HG03103 (cell line): ENCODE measurements at regions not wholly inside any gene's neighbourhood (a gene's known extent, or its start where the extent isn't known, plus 50 kb on each side); places are given as distances from the start of the nearest gene placed in this dataset.
"Not testable (repeated sequence)": the region's sequence is repeated elsewhere in the genome, so short reads cannot be mapped to it uniquely, and the experiment has no call there.

Experiments used
- ATAC-seq: cut with Tn5 transposase; IDR thresholded peaks from one replicate; pipeline ENCODE4 v1.9.1; 2021; ENCODE audit warnings: low read depth; ENCODE audit not compliant: unreplicated experiment

- no peak for ATAC-seq
Observed at GRCh38 chr22:49660794-49661781, 166.6 kb downstream of the BRD1 start.

- ATAC-seq, result no peak
Observed at GRCh38 chr22:49660321-49660720, 167.4 kb downstream of the BRD1 start.

DNA sequence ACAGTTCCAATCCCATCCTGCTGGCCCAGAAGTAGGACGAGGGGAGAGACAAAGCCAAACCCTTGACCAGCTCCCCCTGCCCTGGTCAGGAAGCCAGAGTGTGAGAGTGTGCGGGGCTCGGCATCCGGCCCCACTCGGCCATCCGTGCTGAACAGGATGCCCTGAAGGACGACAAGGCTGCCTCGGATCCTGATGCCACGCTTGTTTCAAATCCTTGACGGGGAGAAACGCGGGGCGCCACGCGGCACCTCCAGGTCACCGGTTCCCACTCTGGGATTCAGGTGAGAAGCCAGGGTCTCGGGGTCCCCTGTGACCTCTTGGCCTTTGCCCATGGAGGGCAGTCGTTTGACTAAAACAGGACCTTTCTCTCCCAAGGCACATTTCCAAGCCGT lies 167.8 kb downstream of the BRD1 start:
- no peak for ATAC-seq

DNA sequence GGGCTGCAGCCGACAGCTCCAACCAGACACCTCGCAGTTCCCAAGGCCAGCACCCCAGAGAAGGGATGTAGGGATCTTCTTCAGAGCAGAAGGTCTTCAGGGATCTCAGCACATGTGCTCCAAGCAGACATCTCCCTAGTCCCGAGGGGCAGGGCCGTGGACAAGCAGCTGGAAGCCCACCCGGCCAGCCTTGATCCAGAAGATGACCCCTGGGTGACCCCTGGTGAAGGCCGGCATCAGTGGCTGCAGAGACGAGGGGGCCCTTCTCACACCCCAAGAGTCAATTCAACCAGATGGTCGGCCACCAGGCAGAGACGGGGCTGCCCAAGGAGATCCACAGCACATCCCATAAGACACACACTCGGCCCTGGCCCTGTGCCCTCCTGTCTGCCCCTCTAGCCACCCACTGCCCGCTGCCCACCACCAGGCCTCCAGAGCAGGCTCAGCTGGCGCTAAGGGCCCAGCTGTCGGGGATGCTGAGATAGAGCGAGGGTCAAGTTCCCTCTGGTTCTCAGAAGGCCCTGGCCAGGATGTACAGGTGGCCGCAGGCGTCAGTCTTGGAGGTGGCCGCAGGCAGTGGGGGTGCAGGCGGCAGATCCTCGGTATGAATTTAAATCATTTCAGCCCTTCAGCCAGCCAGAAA lies 168.3 kb downstream of the BRD1 start:
- ATAC-seq, result no peak

DNA sequence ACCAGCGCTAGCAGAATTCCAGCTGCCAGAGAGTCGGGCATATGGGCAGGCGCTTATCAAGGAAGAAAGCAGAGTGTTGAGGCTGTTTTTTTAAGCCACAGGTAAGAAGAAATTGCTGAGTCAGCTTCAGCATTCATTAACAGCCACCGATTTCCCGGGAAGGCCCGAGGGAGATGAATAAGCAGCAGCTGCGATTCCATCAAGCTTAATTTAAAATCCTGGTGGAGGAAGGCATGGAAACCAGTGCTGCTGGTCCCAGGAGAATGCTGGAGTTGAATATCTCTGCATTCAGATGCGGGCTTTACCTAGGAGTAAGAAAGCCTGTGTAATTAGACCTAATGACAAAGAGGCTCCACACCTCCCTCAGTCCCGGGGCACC lies 168.8 kb downstream of the BRD1 start:
- ATAC-seq, result no peak

GRCh38 chr22:49657974-49658590 lies 169.6 kb downstream of the BRD1 start:
- no peak for ATAC-seq

DNA sequence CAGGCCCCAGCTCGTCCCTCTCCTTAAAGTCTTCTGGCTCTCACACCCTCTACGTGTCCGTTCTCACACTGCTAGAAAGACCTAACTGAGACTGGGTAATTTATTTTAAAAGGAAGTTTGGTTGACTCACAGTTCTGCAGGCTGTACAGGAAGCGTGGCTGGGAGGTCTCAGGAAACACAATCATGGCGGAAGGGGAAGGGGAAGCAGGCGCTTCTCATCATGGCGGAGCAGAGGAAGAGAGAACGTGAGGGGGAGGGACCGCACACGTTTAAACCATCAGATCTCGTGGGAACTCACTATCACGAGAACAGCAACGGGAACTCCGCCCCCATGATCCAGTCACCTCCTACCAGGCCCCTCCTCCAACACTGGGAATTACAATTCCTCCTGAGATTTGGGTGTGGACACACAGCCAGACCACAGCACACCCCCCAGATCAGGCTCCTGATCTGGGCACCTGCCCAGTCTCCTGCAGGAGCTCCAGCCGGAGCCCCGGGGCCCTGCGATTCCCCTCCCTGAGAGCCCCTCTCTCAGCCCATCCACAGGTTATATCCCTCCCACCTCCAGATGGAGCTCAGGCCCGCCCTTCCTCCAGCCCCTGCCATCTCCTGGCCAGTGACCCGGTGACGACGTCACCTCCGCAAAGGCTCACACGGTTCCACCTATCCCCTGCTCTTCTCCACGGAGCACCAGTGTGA lies 170.2 kb downstream of the BRD1 start:
- ATAC-seq, result peak; percentile 58

DNA sequence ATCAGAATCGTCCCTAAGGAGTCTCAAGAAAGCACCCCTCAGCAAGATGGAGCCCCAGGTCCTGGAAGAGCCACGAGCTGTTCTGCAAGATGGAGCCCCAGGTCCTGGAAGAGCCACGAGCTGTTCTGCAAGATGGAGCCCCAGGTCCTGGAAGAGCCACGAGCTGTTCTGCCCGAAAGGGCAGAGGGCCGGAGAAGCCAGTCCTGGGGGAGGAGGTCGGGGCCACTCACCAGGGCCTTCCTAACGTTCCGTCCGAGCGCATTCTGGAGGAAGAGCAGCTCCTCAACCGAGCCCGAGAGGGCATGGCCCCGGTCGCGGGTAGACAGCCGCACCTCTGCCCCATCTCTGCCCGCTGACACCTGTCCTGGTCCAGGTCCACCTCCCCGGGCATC lies 170.8 kb downstream of the BRD1 start:
- not testable (repeated sequence) for ATAC-seq

DNA sequence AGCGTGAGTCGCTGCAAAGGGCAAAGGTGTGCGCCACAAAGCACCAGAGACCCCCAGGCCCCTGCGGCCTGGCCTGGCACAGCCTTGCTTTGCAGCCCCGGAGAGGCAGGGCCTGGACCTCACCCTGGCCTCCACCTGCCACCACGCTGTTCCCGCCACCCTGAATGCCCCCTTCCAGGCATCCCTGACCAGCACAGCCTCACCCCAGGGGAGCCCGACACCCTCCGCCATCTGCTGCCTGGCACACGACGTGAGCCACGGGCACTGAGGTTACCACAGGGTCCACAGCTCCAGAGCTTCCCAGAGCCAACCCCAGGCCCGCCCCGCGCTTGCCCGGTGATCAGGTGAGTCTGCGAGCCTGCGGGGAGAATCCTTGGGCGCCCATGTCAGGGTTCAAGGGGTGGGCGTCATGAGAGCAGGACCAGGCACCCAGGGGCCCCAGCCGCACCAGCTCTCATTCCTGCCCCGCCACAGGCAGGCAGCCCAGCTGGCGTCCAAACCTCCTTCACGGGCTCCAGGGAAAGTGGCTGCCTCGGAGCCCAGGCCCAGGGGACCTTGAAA lies 171.3 kb downstream of the BRD1 start:
- ATAC-seq, result no peak

- ATAC-seq, result no peak
Observed at GRCh38 chr22:49655168-49655812, 172.4 kb downstream of the BRD1 start.

DNA sequence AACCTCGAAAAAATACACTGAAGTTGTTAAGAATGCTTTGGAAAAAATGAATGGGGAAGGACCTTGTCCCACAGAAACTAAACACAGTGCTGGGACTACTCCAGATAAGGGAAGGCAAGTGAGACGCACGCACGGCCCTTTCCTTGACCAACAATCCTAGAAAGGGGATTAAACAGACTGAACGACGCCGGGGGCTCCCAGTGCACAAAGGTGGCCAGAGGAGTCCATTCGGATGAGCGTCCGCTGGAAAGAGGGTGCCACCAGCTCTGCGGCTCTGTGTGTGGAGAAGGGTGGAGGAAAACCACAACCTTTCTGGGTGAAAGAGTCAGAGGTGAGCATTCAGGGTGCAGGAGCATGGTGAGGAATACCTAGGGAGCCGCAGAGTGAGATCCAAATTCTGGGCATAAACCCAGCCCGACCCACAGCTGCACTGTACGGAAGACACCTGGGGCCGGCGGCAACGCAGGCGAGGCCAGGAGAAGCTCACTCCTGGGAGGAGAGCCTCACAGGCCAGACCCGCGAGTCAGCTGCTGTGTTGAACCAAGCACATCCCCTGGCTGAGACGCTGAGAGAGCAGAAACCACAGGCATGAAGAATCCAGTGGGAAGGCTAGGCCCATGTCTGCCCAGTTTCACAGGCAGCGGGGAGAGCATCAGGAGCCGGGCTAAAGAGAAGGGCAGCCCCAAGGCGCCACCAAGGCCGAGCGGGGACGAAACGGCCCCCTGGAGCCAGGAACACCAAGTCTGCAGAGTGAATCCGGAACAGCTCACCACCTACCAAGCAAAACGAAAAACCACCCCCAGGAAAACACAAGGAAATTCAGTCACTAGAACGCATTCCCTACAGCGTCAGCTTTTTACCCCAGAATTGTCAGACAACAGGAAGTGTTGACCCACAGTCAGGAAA lies 177.1 kb downstream of the BRD1 start:
- ATAC-seq, result no peak

GRCh38 chr22:49649166-49650068 lies 178.3 kb downstream of the BRD1 start:
- ATAC-seq, result no peak

DNA sequence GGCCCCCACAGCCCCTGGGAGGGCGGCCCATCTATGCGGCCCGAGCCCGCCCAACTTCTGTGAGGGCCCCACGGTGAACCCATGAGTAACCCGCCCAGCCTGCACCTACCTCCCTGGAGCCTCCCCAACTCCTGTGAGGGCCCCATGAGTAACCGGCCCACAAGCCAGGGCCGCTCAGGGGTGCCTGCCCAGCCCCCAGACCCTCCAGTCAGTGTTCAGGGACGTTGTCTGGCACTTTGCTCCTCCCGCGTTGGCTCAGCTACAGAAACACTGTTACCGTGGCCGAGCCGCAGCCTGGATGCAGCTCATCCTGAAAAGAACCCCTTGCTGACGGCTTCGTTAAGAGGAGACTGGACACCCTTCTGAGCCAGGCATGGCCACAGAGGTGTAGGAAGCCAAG lies 179.6 kb downstream of the BRD1 start:
- ATAC-seq, result no peak

GRCh38 chr22:49647627-49648026 lies 180.0 kb downstream of the BRD1 start:
- ATAC-seq, result no peak

- ATAC-seq, result no peak
Observed at GRCh38 chr22:49646876-49647275, 180.8 kb downstream of the BRD1 start.

DNA sequence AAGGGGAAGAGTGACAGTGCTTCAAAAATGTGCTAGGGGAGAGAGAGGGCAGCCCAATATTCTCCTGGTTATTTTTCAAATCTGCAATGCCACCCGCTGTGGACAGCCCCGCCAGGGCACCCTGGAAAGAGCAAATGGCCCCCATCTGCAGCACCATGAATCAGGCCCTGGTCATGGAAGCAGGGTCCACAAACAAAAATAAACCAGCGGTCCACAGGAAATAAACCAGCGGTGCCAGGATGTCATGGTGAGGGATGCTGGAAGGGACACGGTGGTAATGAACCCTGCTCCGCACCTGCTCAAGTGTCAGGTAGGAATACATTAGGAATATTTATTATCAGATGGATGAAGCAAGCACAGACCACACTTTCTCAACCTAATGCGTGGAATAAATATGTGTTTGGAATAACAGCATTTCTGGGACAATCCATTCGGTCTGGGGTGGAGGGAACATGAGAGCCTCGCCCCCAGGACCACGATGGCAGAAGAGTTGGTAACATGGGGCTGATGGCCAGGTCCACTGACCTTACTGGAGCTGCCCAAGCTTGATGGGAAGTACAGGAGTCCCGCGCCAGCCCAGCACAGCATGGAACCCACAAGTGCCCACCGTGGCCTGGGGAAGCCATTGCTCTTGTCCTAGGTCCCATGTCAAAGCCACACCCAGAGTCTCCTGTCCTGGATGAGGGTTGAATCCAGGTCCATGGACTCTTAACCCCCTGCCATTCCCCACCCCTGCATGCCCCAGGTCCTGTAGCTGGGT lies 181.7 kb downstream of the BRD1 start:
- ATAC-seq, result no peak

DNA sequence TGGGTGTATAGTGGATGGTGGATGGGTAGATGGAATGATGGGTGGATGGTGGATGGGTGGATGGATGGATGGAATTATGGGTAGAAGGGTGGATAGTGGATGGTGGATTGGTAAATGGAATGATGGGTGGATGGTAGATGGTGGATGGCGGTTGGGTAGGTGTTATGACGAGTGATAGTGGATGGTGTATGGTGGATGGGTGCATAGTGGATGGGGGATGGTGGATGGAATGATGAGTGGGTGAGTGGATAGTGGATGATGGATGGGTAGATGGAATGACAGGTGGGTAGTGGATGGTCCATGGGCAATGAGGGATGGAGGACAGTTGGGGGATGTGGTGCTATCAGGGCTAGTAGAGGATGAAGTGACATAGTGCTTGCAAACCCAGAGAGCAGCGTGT lies 182.4 kb downstream of the BRD1 start:
- no peak for ATAC-seq
